Brain microvascular endothelial cell (primary cell): ENCODE measurements at regions not wholly inside any gene's neighbourhood (a gene's known extent, or its start where the extent isn't known, plus 50 kb on each side); places are given as distances from the start of the nearest gene placed in this dataset.

Source experiments
- DNase-seq: peaks from one replicate; pipeline ENCODE4 v3.0.0-alpha.2; 2020
- H3K27ac ChIP-seq: fragments of 250-450 bp; sonication (Bioruptor Pico); 2 replicates; pipeline ENCODE4 v1.5.1; 2020; ENCODE audit warnings: mild to moderate bottlenecking, moderate library complexity
- H3K27me3 ChIP-seq: fragments of 250-450 bp; sonication (Bioruptor Pico); replicated peaks from 2 replicates; pipeline ENCODE4 v1.5.1; 2020; ENCODE audit warnings: mild to moderate bottlenecking
- H3K36me3 ChIP-seq: fragments of 250-450 bp; sonication (Bioruptor Pico); replicated peaks from 2 replicates; pipeline ENCODE4 v1.5.1; 2020; ENCODE audit warnings: mild to moderate bottlenecking
- H3K4me3 ChIP-seq: 2 replicates; pipeline ENCODE4 v1.5.1; 2011; ENCODE audit warnings: low read depth, mild to moderate bottlenecking, control low read depth, low read length, moderate library complexity
- CTCF ChIP-seq: IDR thresholded peaks from 2 replicates; pipeline ENCODE4 v1.5.1; 2011; ENCODE audit warnings: low read depth, mild to moderate bottlenecking, moderate library complexity, low read length, control low read depth, inconsistent platforms; ENCODE audit errors: missing control alignments
- in situ Hi-C: cut with HindIII; loops from 2 replicates; pipeline ENCODE4 v1.10.0; 2017; ENCODE audit warnings: low sequenced_read_pairs, low pct_ligation_motif_present

DNA sequence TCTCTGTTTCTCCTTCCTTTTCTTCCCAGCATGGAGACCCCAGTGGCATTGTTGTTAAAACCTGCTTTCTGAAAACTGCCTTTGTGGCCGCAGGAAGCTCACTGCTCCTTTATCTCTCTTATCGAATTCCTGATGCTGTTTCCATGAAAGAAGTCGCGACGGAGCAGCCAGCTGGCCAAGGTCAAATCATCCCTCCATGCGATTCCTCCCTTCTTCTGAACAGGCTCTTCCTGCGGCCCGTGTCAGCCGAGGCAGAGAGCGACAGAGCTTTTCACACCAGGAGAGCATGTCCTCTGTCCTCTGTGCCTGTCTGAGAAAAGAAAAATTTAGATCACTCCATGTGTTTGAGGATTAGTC, 242.1 kb upstream of the PITRM1 start:
- Histone ChIP-seq H3K27ac (no peak overlapping the region), H3K36me3 (no peaks in the 10 kb centered on the region), H3K27me3 (no peaks in the 10 kb centered on the region), H3K4me3 (no peak overlapping the region)
- in situ Hi-C loops = no loop called here
- no peak for TF ChIP-seq CTCF
- DNase-seq = no peak

DNA sequence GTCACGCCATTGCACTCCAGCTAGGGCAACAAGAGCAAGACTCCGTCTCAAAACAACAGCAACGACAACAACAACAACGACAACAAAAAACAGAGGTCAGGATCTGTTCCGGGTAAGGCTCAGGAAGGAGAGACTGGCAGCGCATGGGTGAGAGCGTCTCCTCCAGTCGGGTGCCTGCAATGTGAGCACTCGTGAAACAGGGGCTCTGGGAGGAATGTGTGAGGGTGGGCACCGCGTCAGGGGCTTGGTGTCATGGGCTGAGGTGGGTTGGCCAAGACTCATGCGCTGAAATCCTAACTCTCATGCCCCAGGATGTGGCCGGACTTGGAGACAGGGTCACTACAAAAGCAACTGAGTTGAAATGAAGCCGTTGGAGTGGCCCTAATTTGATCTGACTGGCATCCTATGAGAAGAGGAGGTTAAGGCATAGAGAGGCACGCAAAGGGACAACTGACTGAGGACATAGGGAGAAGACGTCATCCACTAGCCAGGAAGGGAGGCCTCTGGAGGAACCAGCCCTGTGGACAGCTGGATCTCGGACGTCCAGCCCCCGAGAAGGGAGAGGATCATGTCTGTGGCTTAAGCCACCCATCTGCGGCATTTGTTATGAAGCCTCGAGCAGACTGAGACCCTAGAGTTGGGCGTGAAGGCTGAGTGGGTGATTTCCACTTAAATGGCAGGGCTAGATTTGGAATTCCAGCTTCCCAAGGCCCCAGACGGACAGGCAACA, 241.5 kb upstream of the PITRM1 start:
- no peaks in the 10 kb centered on the region for H3K27me3 ChIP-seq
- H3K4me3 ChIP-seq = no peak overlapping the region
- DNase-seq = no peak
- no peak overlapping the region for H3K27ac ChIP-seq
- in situ Hi-C loops = no loop called here
- no peaks in the 10 kb centered on the region for H3K36me3 ChIP-seq
- TF ChIP-seq CTCF = no peak

- Histone ChIP-seq H3K36me3 (no peaks in the 10 kb centered on the region), H3K4me3 (no peak overlapping the region), H3K27ac (no peak overlapping the region), H3K27me3 (no peaks in the 10 kb centered on the region)
- in situ Hi-C loops = no loop called here
- no peak for DNase-seq
- no peak for TF ChIP-seq CTCF
Observed at GRCh38 chr10:3412646-3413045, 240.1 kb upstream of the PITRM1 start.

DNA sequence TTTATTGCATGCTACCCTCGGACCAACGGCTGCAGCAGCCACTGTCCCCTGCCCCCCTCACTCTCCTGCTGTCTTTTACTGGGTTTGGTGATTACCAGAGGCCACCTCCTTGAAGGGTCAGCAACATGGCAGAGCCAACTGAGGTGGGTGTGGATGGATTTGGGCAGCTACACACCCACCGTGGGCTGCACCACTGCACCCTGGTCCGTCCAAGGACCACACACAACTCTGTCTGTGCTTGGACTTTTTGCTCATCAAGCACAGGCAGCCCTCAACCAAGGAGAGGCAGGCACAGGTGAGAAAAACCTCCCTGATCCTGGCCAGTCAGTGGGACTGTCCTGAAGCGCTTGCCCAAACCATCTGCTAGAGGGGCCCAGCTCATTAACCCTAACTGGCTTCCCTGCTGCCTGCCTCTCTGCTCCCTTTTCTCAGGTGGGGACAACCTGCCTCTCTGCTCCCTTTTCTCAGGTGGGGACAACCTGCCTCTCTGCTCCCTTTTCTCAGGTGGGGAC, 239.5 kb upstream of the PITRM1 start:
- in situ Hi-C loops = no loop called here
- DNase-seq = no peak
- no peak overlapping the region for H3K4me3 ChIP-seq
- H3K27me3 ChIP-seq = no peaks in the 10 kb centered on the region
- TF ChIP-seq CTCF = no peak
- no peak overlapping the region for H3K27ac ChIP-seq
- no peaks in the 10 kb centered on the region for H3K36me3 ChIP-seq

- Histone ChIP-seq H3K4me3 (no peak overlapping the region), H3K27me3 (no peaks in the 10 kb centered on the region), H3K27ac (no peak overlapping the region), H3K36me3 (no peaks in the 10 kb centered on the region)
- no peak for TF ChIP-seq CTCF
- DNase-seq = no peak
- in situ Hi-C loops = no loop called here
Observed at GRCh38 chr10:3411044-3411443, 238.5 kb upstream of the PITRM1 start.

DNA sequence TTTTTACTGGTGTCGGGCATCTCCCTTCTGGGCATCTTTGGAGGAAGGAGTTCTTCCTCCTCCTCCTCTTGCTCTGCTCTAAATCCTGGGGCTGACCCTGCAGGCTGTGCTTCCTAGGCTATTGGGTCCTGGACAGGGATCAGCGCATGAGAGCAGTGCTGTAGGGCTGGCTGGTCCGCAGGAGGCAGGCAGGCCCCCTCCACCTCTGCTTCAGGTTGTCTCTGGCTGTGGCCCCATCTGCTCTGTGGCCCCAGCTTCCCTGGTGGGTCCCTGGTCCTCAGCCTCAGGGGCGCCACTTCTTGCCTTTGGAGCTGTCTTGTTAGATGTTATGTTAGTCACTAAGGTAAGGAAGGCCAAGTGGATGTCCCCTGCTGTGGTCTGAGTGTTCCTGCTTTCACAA, 237.3 kb upstream of the PITRM1 start:
- DNase-seq = no peak
- H3K36me3 ChIP-seq = no peaks in the 10 kb centered on the region
- in situ Hi-C loops = no loop called here
- TF ChIP-seq CTCF = no peak
- H3K4me3 ChIP-seq = no peak overlapping the region
- no peaks in the 10 kb centered on the region for H3K27me3 ChIP-seq
- H3K27ac ChIP-seq = no peak overlapping the region
